GM12891 (cell line): ENCODE measurements at regions not wholly inside any gene's neighbourhood (a gene's known extent, or its start where the extent isn't known, plus 50 kb on each side); places are given as distances from the start of the nearest gene placed in this dataset.
A peak's percentile ranks its signal among the peaks of the same experiment; 100 is the strongest.
"Not testable (repeated sequence)": the region's sequence is repeated elsewhere in the genome, so short reads cannot be mapped to it uniquely, and the experiment has no call there.

ENCODE experiments used
- DNase-seq: peaks from one replicate; pipeline ENCODE4 v3.0.0; 2011; ENCODE audit warnings: low spot score; ENCODE audit not compliant: insufficient read length
- FAIRE-seq: peaks from 2 replicates; lab custom pipeline; 2011; peaks lifted over from hg19 to GRCh38; lab: Jason Lieb, UNC
- PAX5 ChIP-seq: IDR thresholded peaks from 2 replicates; pipeline ENCODE4 v1.6.1; 2011; ENCODE audit warnings: low read length, moderate library complexity, mild to moderate bottlenecking; ENCODE audit not compliant: insufficient read depth, severe bottlenecking
- POLR2A ChIP-seq: IDR thresholded peaks from 2 replicates; pipeline ENCODE4 v1.6.1; 2011; ENCODE audit warnings: low read depth, low read length, control low read depth
- POLR2AphosphoS5 ChIP-seq: IDR thresholded peaks from 2 replicates; pipeline ENCODE4 v1.6.1; 2011; ENCODE audit warnings: low read depth, low read length, control low read depth
- POU2F2 ChIP-seq: IDR thresholded peaks from 2 replicates; pipeline ENCODE4 v1.6.1; 2011; ENCODE audit warnings: low read depth, mild to moderate bottlenecking, control low read depth, low read length, moderate library complexity
- SPI1 ChIP-seq: IDR thresholded peaks from 2 replicates; pipeline ENCODE4 v1.6.1; 2011; ENCODE audit warnings: low read depth, low read length, control low read depth
- TAF1 ChIP-seq: IDR thresholded peaks from 2 replicates; pipeline ENCODE4 v1.6.1; 2011; ENCODE audit warnings: low read depth, low read length, control low read depth

- DNase-seq (no peak), FAIRE-seq (no peak)
- TF ChIP-seq PAX5 (no peak), POLR2A (no peak)
Measured at GRCh38 chr1:112855152-112855828, 100.7 kb downstream of the SLC16A1 start.

GRCh38 chr1:112854368-112854984, 101.5 kb downstream of the SLC16A1 start:
- not testable (repeated sequence) for FAIRE-seq, DNase-seq

- not testable (repeated sequence) for DNase-seq, FAIRE-seq
Measured at GRCh38 chr1:112853915-112854314, 102.1 kb downstream of the SLC16A1 start.

- DNase-seq (no peak), FAIRE-seq (no peak)
- TF ChIP-seq POLR2A (no peak), POLR2AphosphoS5 (no peak), SPI1 (no peak), POU2F2 (no peak), PAX5 (no peak), TAF1 (no peak)
Measured at GRCh38 chr1:112852934-112853333, 103.1 kb downstream of the SLC16A1 start.

- TF ChIP-seq SPI1 (no peak), POU2F2 (no peak), POLR2AphosphoS5 (no peak), PAX5 (no peak), POLR2A (no peak), TAF1 (no peak)
- no peak for FAIRE-seq
- no peak for DNase-seq
Measured at GRCh38 chr1:112852276-112852675, 103.7 kb downstream of the SLC16A1 start.

GRCh38 chr1:112850034-112850757, 105.8 kb downstream of the SLC16A1 start:
- TF ChIP-seq PAX5 (no peak), POU2F2 (no peak), POLR2AphosphoS5 (no peak), POLR2A (no peak), TAF1 (no peak), SPI1 (no peak)
- DNase-seq (no peak), FAIRE-seq (peak; percentile 56)

GRCh38 chr1:112849425-112850033, 106.5 kb downstream of the SLC16A1 start:
- DNase-seq (peak; percentile 21), FAIRE-seq (no peak)
- TF ChIP-seq SPI1 (no peak), TAF1 (no peak), POLR2A (no peak), POLR2AphosphoS5 (no peak), PAX5 (no peak), POU2F2 (no peak)

- TF ChIP-seq SPI1 (peak; percentile 78), POLR2A (no peak)
- FAIRE-seq, result no peak
- no peak for DNase-seq
Measured at GRCh38 chr1:112841825-112842224, 114.2 kb downstream of the SLC16A1 start.

GRCh38 chr1:112840631-112841624, 115.1 kb downstream of the SLC16A1 start:
- no peak for DNase-seq
- TF ChIP-seq POLR2A (no peak), TAF1 (no peak), POLR2AphosphoS5 (no peak), POU2F2 (no peak), SPI1 (no peak), PAX5 (no peak)
- peak; percentile 78 for FAIRE-seq
